GM12891 (cell line): ENCODE measurements at regions not wholly inside any gene's neighbourhood (a gene's known extent, or its start where the extent isn't known, plus 50 kb on each side); places are given as distances from the start of the nearest gene placed in this dataset.
"Not testable (repeated sequence)": the region's sequence is repeated elsewhere in the genome, so short reads cannot be mapped to it uniquely, and the experiment has no call there.

ENCODE experiments used
- DNase-seq: peaks from one replicate; pipeline ENCODE4 v3.0.0; 2011; ENCODE audit warnings: low spot score; ENCODE audit not compliant: insufficient read length
- FAIRE-seq: peaks from 2 replicates; lab custom pipeline; 2011; peaks lifted over from hg19 to GRCh38; lab: Jason Lieb, UNC
- PAX5 ChIP-seq: IDR thresholded peaks from 2 replicates; pipeline ENCODE4 v1.6.1; 2011; ENCODE audit warnings: low read length, moderate library complexity, mild to moderate bottlenecking; ENCODE audit not compliant: insufficient read depth, severe bottlenecking
- POLR2A ChIP-seq: IDR thresholded peaks from 2 replicates; pipeline ENCODE4 v1.6.1; 2011; ENCODE audit warnings: low read depth, low read length, control low read depth
- POLR2AphosphoS5 ChIP-seq: IDR thresholded peaks from 2 replicates; pipeline ENCODE4 v1.6.1; 2011; ENCODE audit warnings: low read depth, low read length, control low read depth
- POU2F2 ChIP-seq: IDR thresholded peaks from 2 replicates; pipeline ENCODE4 v1.6.1; 2011; ENCODE audit warnings: low read depth, mild to moderate bottlenecking, control low read depth, low read length, moderate library complexity
- SPI1 ChIP-seq: IDR thresholded peaks from 2 replicates; pipeline ENCODE4 v1.6.1; 2011; ENCODE audit warnings: low read depth, low read length, control low read depth
- TAF1 ChIP-seq: IDR thresholded peaks from 2 replicates; pipeline ENCODE4 v1.6.1; 2011; ENCODE audit warnings: low read depth, low read length, control low read depth

- no peak for DNase-seq
Measured at GRCh38 chr9:97791542-97791941, 61.5 kb upstream of the FOXE1 start.

GRCh38 chr9:97793067-97793466 is 60.0 kb upstream of the FOXE1 start:
- no peak for FAIRE-seq
- TF ChIP-seq SPI1 (no peak), POLR2AphosphoS5 (no peak), POLR2A (no peak), POU2F2 (no peak), PAX5 (no peak)
- DNase-seq: no peak

More at GRCh38 chr9:97791542-97791941, 61.5 kb upstream of the FOXE1 start:
- FAIRE-seq: no peak
- TF ChIP-seq POLR2A: no peak
- TF ChIP-seq SPI1: no peak
- no peak for TF ChIP-seq TAF1

- DNase-seq (no peak), FAIRE-seq (no peak)
- no peak for TF ChIP-seq SPI1
- TF ChIP-seq POLR2AphosphoS5: no peak
- no peak for TF ChIP-seq PAX5
Measured at GRCh38 chr9:97794666-97795065, 58.4 kb upstream of the FOXE1 start.

DNA sequence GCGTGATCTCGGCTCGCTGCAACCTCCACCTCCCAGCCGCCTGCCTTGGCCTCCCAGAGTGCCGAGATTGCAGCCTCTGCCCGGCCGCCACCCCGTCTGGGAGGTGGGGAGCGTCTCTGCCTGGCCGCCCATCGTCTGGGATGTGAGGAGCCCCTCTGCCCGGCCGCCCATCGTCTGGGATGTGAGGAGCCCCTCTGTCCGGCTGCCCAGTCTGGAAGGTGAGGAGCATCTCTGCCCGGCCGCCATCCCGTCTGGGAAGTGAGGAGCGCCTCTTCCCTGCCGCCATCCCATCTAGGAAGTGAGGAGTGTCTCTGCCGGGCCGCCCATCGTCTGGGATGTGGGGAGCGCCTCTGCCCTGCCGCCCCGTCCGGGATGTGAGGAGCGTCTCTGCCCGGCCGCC is 56.9 kb upstream of the FOXE1 start:
- FAIRE-seq: not testable (repeated sequence)

DNA sequence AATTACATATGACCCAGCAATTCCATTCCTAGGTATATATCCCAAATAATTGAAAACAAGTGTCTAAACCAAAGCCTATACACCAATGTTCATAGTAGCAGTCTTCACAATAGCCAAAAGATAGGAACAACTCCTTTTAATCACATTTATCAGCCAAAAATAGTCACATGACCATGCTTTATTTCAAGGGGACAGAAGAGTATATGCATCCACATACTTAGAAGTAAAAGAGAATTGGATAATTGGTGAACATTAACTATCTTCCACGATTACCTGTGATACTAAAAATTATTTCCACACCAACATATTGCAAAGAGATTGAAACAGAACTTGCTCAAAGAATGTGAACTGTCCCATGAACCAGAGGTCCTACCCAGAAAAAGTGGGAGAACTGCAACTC is 51.8 kb upstream of the FOXE1 start:
- no peak for TF ChIP-seq POU2F2
- TF ChIP-seq POLR2A: no peak
- TF ChIP-seq TAF1: no peak
- no peak for TF ChIP-seq SPI1
- no peak for TF ChIP-seq PAX5
- TF ChIP-seq POLR2AphosphoS5: no peak
- DNase-seq (no peak), FAIRE-seq (no peak)

More for the DNA sequence above, 56.9 kb upstream of the FOXE1 start:
- not testable (repeated sequence) for DNase-seq

- no peak for FAIRE-seq
- TF ChIP-seq TAF1 (no peak), PAX5 (no peak), POU2F2 (no peak), POLR2AphosphoS5 (no peak), SPI1 (no peak), POLR2A (no peak)
- DNase-seq: no peak
Measured at GRCh38 chr9:97802276-97802675, 50.8 kb upstream of the FOXE1 start.

DNA sequence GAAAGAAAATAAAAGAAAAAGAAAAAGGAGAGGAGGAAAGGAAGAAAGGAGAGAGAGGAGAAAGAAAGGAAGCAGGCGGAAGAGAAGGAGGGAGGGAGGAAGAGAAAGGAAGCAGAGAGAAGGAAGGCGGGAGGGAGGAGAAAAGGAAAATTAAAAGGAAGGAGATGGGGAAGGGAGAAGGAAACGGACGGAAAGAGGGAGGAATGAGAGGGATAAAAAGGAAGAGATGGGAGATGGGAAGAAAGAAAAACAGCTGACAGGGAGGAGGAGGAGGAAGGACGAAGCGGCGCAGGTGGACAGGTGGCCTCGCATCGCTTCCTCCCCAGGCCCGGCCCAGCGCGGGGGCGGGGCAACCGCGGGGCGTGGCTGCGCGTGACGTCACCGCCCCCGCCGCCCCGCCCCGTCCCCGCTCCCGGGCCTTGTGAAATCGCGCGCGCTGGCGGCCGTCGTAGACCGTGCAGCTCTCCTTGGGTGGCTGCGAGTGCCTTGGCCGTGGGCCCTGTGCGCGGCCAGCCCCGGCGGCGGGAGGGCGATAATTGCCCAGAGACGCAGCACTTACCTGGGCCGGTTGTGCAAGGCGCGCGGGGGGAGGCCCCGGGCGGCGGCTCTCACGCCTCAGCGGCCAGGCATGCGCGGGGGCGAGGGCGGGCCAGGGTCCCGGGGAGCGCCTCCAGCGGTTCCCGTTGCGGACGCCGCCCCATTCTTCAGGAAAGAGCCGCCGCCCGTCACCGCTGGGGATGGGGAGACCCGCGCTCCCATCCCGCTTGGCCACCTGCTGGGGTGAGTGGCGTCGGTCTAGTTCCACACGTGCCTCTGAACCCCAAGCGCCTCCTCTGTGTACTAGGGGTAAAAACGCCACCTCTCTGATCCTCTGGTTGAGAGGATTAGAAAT is 49.6 kb upstream of the FOXE1 start:
- TF ChIP-seq TAF1: no peak
- TF ChIP-seq POU2F2: no peak
- TF ChIP-seq POLR2A: no peak
- no peak for TF ChIP-seq POLR2AphosphoS5
- TF ChIP-seq PAX5: no peak
- no peak for TF ChIP-seq SPI1
- peak; percentile 69 for FAIRE-seq
- DNase-seq: peak; percentile 85
